HG03442 (cell line): ENCODE measurements at regions not wholly inside any gene's neighbourhood (a gene's known extent, or its start where the extent isn't known, plus 50 kb on each side); places are given as distances from the start of the nearest gene placed in this dataset.

Source experiments
- ATAC-seq: cut with Tn5 transposase; IDR thresholded peaks from one replicate; pipeline ENCODE4 v1.9.1; 2021; ENCODE audit warnings: mild to moderate bottlenecking, moderate library complexity; ENCODE audit not compliant: unreplicated experiment

DNA sequence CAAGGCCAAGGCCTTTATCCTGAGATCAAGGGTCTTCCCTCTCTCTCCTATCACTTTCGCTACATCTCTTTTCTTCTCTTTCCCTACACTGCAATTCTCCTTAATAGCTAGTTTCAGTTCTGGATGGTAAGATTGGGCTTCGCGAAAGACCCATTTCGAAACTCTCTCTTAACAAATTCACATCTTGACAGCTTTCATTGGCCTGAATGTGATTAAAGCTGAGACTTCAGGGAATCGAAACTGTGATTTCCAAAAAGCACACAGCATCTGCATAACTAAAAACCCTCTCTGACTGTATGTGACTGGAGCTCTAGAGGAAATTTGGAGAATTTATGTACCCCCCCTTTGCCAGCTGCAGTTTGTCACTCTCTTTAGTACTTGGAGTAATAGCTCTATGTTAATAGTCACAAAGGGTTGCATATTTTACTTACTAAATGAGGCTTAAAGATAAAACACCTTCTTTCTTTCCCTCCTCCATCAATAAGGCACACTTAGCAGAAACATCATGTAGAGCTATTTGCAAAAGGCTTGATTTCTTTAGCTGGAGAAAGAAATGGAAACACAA is 105.3 kb upstream of the FAM20A start:
- ATAC-seq: no peak

DNA sequence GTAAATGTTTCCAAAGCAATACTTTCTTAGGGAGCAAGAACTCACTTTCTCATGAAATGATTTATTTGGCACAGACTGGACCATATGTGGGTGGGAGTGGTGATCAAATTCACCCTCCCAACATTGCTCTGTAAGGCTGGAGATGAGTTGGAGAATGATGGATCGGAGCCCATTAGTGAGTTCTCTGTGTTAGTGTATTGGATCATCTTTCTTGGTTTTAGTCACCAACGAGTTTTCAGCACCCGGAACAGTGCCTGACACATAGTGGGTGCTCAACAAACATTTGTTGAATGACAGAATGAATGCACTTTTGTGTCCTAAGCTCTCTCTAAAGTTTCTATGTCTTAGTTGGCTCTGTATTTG is 104.5 kb upstream of the FAM20A start:
- ATAC-seq: no peak

DNA sequence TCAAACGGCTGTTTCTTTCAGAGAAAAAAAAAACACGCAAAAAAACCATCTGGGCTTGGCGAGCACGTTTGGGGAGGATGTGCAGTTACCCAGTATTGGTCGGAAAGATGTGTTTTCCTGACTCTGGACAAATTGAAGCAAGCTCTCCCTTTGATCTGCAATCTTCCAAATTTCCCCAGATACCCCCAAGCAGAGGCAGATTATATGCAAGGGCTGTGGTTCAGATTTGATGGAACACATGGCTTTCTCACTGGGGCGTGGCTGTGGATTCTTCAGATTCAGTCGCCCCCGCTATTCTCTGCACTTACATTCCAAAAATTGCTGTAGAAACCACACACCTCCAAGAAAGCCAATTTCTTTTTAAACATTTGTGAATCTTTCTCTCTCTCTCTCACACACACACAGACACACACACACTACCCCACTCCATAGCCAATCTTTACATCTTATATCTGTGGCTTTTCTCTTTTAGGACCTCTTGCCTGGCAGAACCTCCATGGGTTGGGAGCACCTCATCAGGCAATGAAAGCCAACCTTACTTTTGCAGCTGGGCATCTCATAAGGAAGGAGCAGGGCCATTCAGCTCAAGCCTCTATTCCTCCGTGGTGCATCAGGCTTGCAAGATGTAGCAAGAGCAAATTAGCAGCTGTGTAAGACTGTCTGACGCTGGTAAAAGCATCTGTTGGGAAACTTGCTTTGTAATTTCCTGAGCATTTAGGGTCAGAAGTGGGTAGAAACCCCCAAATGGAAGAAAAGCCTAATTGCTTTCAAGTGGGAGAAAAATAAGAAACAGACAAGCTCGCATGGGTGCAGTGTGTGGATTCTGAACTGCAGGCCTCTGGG is 103.9 kb upstream of the FAM20A start:
- no peak for ATAC-seq

DNA sequence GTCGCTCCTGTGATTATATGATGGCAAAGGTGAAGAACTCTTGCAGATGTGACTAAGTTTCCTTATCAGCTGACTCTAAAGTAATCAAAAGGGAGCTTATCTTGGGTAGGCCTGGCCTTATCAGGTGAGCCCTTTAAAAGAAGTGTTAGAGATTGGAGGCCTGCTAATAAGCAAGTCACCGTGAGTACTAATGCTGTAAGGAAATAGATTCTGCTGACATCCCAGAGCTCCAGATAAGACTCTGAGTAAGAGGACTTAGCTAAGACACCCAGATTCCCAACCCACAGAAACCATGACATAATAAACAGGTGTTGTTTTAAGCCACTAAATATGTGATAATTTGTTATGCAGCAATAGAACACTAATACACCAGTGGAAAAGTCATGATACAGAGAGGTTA is 99.9 kb upstream of the FAM20A start:
- no peak for ATAC-seq

DNA sequence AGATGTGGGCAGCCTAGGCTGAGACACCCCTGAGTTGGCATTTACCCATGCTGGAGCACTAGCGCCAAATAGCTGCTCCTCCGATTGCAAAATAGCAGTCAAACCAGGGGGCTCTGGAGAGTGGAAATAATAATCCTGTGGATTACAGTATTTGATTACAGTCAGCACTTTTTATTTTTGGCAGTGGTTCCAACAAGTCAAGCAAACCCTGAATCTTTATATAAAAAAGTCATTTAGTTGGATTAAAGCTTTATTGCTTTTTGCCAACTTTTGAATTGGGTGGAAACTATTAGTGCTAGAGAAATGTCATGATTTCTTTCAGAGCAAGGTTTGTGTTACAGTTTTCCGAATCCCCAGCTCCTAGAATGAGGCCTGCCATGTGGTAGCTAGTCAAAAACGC is 99.3 kb upstream of the FAM20A start:
- ATAC-seq: no peak

DNA sequence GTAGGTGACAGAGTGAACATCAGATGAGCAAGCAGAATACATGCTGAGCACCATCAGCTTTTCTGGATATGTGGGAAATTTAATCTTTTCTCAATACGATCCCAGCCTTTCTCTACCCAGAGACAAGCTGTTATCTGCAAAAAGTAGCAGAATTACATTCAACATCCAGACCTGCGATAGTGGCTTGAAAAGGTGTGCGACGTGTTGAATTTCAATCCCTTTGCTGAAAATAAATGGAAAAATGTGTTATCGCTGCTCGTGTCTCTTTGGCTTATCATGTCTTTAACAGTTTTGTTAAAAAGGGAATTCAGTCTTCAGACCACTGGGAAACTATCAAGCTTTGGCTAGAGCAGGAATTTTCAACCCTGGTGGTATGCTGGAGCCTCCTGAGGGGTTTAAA is 98.8 kb upstream of the FAM20A start:
- no peak for ATAC-seq

DNA sequence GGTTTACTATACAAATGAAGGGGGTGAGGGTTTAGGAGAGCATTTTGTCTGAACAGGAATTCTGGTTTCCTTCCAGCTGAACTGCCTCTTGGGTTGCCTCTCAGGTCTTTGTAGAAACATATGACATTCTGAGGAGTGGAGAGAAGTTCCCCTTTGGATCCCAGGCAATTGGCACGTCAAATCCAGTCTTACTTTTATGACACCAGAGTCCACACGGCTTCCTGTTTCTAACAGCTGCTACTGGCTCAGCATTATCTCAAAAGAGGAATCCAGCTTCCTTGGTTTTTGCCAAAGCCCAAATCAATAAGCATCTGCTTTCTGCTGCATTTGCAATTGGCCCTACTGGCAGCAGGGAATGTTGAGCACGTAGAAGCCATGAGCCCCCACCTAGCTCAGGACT is 97.6 kb upstream of the FAM20A start:
- no peak for ATAC-seq

DNA sequence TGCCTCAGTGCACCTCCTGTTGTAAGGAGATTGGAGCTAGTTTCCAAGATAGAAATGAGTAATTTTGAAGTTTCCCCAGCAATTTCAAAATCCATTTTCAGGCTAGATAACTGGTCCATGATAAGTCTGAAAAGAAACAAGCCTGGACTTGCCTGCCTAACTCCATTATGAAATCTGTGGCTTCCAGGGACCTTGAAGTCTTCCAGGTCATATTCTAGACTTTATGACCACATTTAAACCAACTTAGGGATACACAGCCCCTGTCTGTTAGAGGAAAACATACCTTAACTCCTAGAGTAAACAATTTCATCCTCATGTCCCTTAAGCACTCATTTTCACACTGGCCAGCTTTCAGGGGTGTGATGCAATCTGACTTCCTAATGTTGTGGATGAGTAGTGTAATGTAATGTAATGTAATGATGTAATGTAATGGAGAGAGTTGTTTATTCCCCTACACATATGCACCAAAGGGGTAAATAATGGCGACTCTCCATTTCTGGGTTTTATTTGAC is 96.7 kb upstream of the FAM20A start:
- ATAC-seq: no peak

DNA sequence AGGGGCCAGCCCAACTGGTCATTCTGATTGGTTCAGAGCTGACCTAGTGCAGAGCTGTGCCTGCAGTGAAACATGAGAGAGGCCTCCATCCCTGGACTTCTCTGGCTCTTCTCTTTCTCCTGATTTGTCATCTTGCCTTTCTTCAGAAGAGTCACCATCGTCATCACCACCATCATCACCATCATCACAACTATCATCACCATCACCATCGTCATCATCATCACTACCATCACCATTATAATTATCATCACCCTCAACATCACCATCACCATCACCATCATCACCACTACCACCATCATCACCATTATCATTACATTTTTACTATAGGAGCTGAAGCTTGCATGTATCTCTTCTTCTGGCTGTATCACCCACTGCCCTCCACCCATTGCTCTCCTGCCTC is 94.5 kb upstream of the FAM20A start:
- ATAC-seq: no peak

DNA sequence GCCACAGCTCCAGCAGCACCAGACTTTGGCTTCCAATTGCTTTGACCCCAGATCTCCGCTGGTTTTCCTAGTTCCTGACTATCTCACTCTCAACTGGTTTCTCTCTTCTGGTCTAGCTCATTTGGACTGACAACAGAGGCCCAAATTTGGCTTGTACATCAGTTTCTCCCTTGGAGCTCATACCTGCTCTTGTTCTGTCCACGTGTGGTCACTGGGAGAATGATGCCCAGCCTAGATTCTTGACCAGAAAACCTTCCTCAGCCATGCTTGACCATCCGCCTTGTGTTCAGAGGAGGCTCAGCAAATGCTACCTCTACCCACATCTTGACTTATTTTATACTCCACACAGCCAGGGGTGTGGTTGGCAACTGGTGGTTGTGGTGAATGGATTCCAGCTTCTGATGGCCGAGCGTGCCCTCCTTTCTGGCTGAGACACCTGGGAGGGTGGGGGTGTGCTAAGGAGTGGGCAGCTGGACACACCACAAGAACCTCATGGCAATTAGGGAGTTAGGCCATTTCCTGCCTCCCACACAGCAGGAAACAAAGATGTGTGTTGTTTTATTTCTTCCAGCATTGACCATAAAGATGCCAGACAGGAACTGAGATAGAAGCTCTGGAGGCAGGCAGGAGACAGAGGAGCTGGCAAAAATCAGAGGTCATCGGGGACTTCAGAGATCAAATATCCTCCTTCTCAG is 93.8 kb upstream of the FAM20A start:
- ATAC-seq: no peak

DNA sequence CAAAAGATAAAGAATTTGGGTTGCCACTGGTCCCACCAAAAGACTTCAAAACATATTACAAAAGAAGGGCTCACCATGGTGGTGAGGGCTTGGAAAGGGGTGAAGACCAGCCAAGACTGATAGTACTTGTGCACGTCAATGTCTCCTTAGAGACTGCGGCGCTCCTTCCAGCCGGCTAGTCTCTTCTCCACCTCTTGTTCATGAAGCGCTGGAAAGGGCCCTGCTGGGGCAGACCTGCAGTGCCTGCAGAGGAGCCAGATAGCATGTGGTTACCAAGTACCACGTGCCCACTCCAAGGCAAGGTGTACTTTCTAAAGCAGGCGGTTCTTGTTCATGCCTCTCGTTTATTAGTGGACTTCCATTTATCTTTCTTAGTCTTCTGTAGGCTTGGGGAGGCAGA is 92.7 kb upstream of the FAM20A start:
- no peak for ATAC-seq

DNA sequence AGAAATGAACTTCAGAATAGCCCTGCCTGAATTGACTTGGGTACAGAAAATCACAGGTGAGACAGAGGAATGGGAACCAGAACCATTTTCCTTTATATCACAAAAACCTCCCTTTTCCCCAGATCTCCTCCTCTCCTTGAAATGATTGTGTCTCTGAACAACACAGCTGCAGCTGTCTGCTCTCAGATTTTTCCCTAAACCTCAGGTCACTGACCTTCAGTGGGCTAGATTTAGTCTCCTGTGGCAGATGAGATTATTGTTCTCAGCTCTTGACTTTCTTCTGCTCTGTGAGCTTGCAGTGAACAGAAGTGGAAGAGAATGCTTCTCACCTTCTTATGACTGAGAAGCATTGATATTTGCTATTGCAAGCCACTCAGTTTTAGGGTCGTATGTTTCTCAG is 92.3 kb upstream of the FAM20A start:
- no peak for ATAC-seq

DNA sequence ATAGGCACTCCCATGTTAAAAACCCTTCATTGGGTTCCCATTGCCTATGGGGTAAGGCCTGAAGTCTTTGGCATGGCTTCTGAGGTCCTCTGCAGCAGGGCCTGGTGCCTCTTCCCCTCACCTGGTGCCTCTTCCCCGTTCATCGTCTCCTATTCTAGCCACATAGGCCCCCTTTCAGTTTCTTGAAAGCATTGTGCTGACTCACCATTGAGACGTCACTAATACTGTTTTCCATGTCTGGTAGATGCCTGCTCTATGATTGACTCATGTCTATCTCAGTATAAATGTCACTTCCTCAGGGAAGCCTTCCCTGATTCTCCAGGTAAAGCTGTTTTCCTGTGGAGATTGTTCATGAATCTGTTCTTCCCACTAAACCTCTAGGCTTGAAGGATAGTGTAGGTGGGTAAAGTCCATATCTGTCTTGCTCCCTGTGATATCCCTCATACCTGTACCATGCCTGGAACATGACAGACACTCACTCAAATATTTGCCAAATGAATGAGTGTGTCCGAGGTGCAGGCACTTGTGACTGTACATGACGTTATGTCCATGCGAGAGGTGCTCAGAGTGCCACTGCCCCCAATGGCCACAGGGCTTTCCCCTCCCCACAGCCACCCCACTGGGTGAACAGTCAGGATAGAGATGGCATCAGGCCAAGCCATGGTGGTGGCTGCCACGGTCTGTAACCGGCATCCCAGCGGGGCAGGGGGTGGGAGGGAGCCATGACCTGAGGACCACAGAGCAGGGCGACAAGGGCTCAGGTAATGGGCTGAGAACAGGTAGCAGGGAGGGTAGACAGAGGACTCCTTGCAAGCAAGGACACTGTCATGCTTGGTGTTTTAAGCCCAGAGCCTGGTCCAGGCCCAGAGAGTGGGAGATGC is 85.2 kb upstream of the FAM20A start:
- no peak for ATAC-seq

DNA sequence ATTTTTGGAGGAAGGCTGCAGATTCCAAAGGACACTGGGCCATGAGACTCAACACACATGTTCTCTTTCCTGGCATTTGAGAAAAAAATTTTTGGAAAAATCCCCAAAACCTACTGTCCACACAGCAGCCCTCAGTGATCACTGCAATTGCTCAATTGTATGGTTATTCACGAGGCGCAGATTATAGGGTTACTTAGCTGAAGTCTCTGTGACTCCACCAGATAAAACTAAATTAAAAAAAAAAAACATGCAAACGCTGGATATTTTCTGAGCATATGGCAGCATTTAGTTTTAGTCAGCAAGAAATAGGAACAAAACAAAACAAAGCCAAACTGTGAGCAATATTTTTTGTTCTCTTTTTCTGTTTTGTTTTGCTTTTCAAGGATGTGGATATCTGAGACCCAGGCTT is 83.8 kb upstream of the FAM20A start:
- no peak for ATAC-seq

DNA sequence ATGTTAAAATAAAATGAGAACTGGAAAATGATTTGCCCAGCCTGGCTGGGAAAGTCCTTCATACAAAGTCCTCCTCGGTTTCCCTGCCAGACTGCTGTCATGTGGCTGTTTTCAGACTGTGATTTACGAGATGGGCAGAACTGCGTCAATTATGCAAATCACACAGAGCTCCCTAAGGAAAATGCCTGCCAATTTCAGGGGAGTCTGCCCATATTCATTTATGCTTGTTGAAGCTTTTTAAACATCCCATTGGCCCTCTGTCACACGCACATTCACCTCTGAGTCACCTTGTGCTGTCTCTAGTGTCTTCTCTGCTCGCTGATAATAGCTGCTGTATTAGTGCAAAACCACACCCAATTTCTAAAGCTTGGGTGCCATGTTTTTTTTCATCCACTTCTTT is 81.7 kb upstream of the FAM20A start:
- no peak for ATAC-seq

DNA sequence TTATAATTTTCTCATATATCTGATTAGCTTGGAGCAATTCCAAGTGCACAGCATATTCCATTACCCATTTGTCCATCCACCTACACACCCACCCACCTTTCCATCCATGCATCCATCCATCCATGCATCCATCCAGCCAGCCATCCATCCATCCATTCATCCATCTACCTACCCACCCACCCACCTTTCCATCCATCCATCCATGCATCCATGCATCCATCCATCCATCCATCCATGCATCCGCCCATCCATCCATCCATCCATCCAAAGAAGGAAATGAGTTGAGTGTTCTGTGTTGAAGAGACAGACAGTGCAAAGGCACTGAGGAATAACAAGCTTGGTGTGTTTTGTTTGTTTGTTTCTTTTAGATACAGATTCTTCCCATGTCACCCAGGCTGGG is 78.7 kb upstream of the FAM20A start:
- ATAC-seq: no peak

DNA sequence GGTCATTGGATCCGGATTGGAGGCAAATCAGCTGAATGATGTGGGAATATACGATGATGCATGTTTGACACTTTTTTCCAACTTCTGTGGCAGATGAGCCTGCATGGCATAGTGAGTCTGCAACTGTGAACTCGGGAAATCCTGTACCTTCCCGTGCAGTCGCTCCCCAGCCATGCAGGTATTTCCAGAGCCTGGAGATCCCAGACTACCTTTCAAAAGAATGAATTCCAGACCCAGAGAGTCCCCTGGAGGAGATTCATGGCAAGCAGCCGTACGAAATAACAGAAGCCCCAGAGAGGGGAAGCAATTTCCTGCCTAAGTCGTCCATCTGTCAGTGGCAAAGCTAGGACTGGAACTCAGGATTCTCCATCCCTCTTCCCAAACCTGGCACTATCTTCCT is 75.7 kb upstream of the FAM20A start:
- no peak for ATAC-seq

DNA sequence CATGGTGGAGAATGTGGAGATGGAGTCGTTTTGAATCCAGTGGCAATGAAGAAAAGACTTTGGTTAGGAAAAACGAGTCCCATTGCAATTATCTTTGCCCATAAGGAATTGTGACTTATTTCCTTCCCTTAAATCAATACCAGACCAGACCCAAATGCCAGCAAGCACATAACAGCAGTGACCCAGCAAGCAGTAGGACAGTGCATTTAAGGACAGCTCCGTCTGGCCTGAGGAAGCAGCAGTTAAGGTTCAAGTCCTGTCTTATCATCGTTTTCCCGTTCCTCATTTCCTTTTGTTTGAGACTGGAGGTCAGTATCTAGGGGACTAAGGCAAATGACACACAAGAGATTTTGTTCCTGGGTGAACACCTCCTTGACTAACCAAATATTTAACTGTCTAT is 74.6 kb upstream of the FAM20A start:
- no peak for ATAC-seq

DNA sequence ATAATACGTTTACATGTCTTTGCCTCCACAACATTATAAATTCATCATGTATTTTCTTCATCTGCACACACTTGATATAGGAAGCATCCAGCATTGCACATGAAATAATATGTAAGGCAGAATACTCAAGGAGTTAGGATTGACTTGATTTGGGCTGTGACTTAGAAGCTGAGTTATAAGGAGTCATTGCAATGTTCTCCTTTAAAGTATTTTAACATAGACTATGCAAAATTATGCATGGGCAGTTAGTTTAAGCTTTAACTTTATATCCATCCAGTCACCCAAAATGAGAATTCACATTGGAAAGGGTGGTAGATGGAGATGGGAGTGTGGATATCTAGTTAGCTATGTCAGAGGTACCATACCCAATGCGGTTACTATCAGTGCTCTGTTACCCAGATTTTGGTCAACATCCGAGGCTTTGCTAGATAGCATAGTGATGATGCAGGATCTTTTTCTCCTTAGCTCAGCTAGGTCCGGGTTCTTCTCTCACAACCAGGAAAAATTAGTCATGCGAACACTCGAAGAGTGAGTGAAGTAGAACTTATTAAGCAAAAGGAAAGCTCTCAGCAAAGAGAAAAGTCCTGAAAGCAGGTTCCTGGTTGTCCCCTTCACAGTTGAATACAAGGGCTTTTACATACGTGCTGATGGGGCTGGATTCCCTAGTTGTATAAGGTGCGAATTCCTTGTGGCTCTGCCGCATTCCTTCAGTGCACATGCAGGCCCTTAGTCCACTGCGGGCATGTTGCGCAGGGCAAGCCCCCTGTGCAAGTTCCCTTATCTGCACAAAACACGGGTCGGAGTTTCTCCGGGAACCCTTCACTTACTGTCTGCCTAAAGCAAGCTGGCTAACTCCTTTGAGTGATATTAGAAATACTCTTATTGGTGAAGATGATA is 73.1 kb upstream of the FAM20A start:
- ATAC-seq: no peak
